H9 (cell line): ENCODE measurements at regions not wholly inside any gene's neighbourhood (a gene's known extent, or its start where the extent isn't known, plus 50 kb on each side); places are given as distances from the start of the nearest gene placed in this dataset.

Source experiments
- DNase-seq: peaks from one replicate; pipeline ENCODE4 v3.0.0-alpha.2; 2017
- H2AFZ ChIP-seq: one replicate; pipeline ENCODE4 v1.6.1; 2013; ENCODE audit warnings: mild to moderate bottlenecking, low read length, control low read depth, moderate library complexity
- H2AK5ac ChIP-seq: 2 replicates; pipeline ENCODE4 v1.6.1; 2013; ENCODE audit warnings: low read length, control low read depth, mixed read lengths; ENCODE audit not compliant: insufficient read length
- H2BK120ac ChIP-seq: one replicate; pipeline ENCODE4 v1.6.1; 2013; ENCODE audit warnings: low read depth, mild to moderate bottlenecking, low read length, control low read depth, inconsistent platforms; ENCODE audit not compliant: poor library complexity, severe bottlenecking
- H2BK12ac ChIP-seq: 2 replicates; pipeline ENCODE4 v1.6.1; 2013; ENCODE audit warnings: low read length, control low read depth, mixed read lengths, low read depth; ENCODE audit not compliant: insufficient read length
- H2BK15ac ChIP-seq: 2 replicates; pipeline ENCODE4 v1.6.1; 2013; ENCODE audit warnings: low read depth, low read length, control low read depth
- H2BK20ac ChIP-seq: one replicate; pipeline ENCODE4 v1.6.1; 2013; ENCODE audit warnings: low read depth, mild to moderate bottlenecking, low read length, control low read depth, inconsistent platforms; ENCODE audit not compliant: poor library complexity, severe bottlenecking
- H2BK5ac ChIP-seq: 2 replicates; pipeline ENCODE4 v1.6.1; 2013; ENCODE audit warnings: low read length, control low read depth, mixed read lengths; ENCODE audit not compliant: insufficient read length
- H3K14ac ChIP-seq: 2 replicates; pipeline ENCODE4 v1.6.1; 2013; ENCODE audit warnings: low read length, control low read depth; ENCODE audit not compliant: insufficient read depth
- H3K18ac ChIP-seq: 2 replicates; pipeline ENCODE4 v1.6.1; 2013; ENCODE audit warnings: low read depth, mild to moderate bottlenecking, mixed read lengths, low read length, control low read depth; ENCODE audit not compliant: insufficient read length
- H3K23ac ChIP-seq: 2 replicates; pipeline ENCODE4 v1.6.1; 2013; ENCODE audit warnings: low read length, control low read depth, mixed read lengths, low read depth; ENCODE audit not compliant: insufficient read length
- H3K23me2 ChIP-seq: 2 replicates; pipeline ENCODE4 v1.6.1; 2013; ENCODE audit warnings: low read depth, mild to moderate bottlenecking, mixed read lengths, low read length, control low read depth; ENCODE audit not compliant: insufficient read length, poor library complexity, severe bottlenecking
- H3K27ac ChIP-seq: 2 replicates; pipeline ENCODE4 v1.5.1; 2013; ENCODE audit warnings: low read length, control low read depth, mixed read lengths, low read depth; ENCODE audit not compliant: insufficient read length
- H3K27me3 ChIP-seq: 2 replicates; pipeline ENCODE4 v1.6.1; 2013; ENCODE audit warnings: low read length, control low read depth, inconsistent platforms; ENCODE audit not compliant: insufficient read depth
- H3K4ac ChIP-seq: 2 replicates; pipeline ENCODE4 v1.6.1; 2013; ENCODE audit warnings: low read depth, mild to moderate bottlenecking, control low read depth, inconsistent platforms, low read length, moderate library complexity
- H3K4me1 ChIP-seq: 2 replicates; pipeline ENCODE4 v1.6.1; 2013; ENCODE audit warnings: low read length, control low read depth, inconsistent platforms; ENCODE audit not compliant: insufficient read depth
- H3K4me2 ChIP-seq: 2 replicates; pipeline ENCODE4 v1.6.1; 2013; ENCODE audit warnings: low read length, control low read depth, mixed read lengths; ENCODE audit not compliant: insufficient read length, insufficient read depth
- H3K56ac ChIP-seq: 2 replicates; pipeline ENCODE4 v1.6.1; 2013; ENCODE audit warnings: low read depth, mild to moderate bottlenecking, mixed read lengths, low read length, control low read depth; ENCODE audit not compliant: insufficient read length
- H3K79me1 ChIP-seq: 2 replicates; pipeline ENCODE4 v1.6.1; 2013; ENCODE audit warnings: low read depth, mild to moderate bottlenecking, moderate library complexity, low read length, control low read depth, inconsistent platforms; ENCODE audit not compliant: insufficient read depth, poor library complexity, severe bottlenecking
- H3K79me2 ChIP-seq: 2 replicates; pipeline ENCODE4 v1.6.1; 2013; ENCODE audit warnings: low read length, control low read depth, inconsistent platforms; ENCODE audit not compliant: insufficient read depth
- H3K9ac ChIP-seq: 2 replicates; pipeline ENCODE4 v1.6.1; 2013; ENCODE audit warnings: low read length, control low read depth, mixed read lengths; ENCODE audit not compliant: insufficient read length; ENCODE audit errors: extremely low read depth
- H3K9me3 ChIP-seq: one replicate; pipeline ENCODE4 v1.6.1; 2013; ENCODE audit warnings: low read depth, low read length, inconsistent platforms; ENCODE audit not compliant: control insufficient read depth
- H3T11ph ChIP-seq: one replicate; pipeline ENCODE4 v1.6.1; 2013; ENCODE audit warnings: mild to moderate bottlenecking, low read length, control low read depth, inconsistent platforms
- H4K20me1 ChIP-seq: one replicate; pipeline ENCODE4 v1.6.1; 2013; ENCODE audit not compliant: control insufficient read depth, insufficient read length, insufficient read depth
- H4K5ac ChIP-seq: 2 replicates; pipeline ENCODE4 v1.6.1; 2013; ENCODE audit warnings: low read depth, mild to moderate bottlenecking, mixed read lengths, low read length, control low read depth; ENCODE audit not compliant: insufficient read length
- H4K8ac ChIP-seq: replicated peaks from 2 replicates; pipeline ENCODE4 v1.6.1; 2013; ENCODE audit warnings: low read length, control low read depth, mixed read lengths, low read depth; ENCODE audit not compliant: insufficient read length
- H4K91ac ChIP-seq: 2 replicates; pipeline ENCODE4 v1.6.1; 2013; ENCODE audit warnings: low read depth, mild to moderate bottlenecking, moderate library complexity, mixed read lengths, low read length, control low read depth; ENCODE audit not compliant: insufficient read length
- H3K27ac Mint-ChIP-seq, 3 experiments: 2 replicates in 2 of 3; 3 replicates in 1 of 3; pipeline ENCODE4 v1.8.0; 2020 to 2021; ENCODE audit warnings: mixed read lengths in 3 of 3, mild to moderate bottlenecking in 1 of 3, moderate library complexity in 1 of 3
- H3K27me3 Mint-ChIP-seq: 2 replicates; pipeline ENCODE4 v1.8.0; 2021; ENCODE audit warnings: low read depth, mild to moderate bottlenecking, moderate library complexity, mixed read lengths
- H3K36me3 Mint-ChIP-seq, 3 experiments: 2 replicates in 2 of 3; 3 replicates in 1 of 3; pipeline ENCODE4 v1.8.0; 2020 to 2021; ENCODE audit warnings: low read depth in 3 of 3, mixed read lengths in 3 of 3; ENCODE audit not compliant: insufficient read depth in 1 of 3
- H3K4me1 Mint-ChIP-seq, 2 experiments: 2 replicates each; pipeline ENCODE4 v1.8.0; 2020; ENCODE audit warnings: mixed read lengths in 2 of 2
- H3K4me3 Mint-ChIP-seq, 2 experiments: 2 replicates in 1 of 2; 3 replicates in 1 of 2; pipeline ENCODE4 v1.8.0; 2020 to 2021; ENCODE audit warnings: mild to moderate bottlenecking in 2 of 2, mixed read lengths in 2 of 2, moderate library complexity in 1 of 2
- H3K9me3 Mint-ChIP-seq, 2 experiments: 2 replicates in 1 of 2; 3 replicates in 1 of 2; pipeline ENCODE4 v1.8.0; 2020; ENCODE audit warnings: mild to moderate bottlenecking in 2 of 2, mixed read lengths in 2 of 2, moderate library complexity in 1 of 2
- WGBS: extraction: QIAGEN DNeasy Blood & Tissue Kit; methylation state at CpG from one replicate; pipeline ENCODE4 v1.1.7; 2013; ENCODE audit warnings: missing lambda C conversion rate, low lambda C conversion rate, mixed read lengths; ENCODE audit not compliant: insufficient read length; ENCODE audit errors: extremely low coverage; 5-methylcytosine and 5-hydroxymethylcytosine counted together
- TF ChIP-seq, protein P1 (sequence below): fragments of 200-600 bp; sonication (generic); conservative IDR thresholded peaks from 3 replicates; pipeline ENCODE4 v1.8.0; 2021; ENCODE audit warnings: antibody characterized with exemption, mild to moderate bottlenecking

DNA sequence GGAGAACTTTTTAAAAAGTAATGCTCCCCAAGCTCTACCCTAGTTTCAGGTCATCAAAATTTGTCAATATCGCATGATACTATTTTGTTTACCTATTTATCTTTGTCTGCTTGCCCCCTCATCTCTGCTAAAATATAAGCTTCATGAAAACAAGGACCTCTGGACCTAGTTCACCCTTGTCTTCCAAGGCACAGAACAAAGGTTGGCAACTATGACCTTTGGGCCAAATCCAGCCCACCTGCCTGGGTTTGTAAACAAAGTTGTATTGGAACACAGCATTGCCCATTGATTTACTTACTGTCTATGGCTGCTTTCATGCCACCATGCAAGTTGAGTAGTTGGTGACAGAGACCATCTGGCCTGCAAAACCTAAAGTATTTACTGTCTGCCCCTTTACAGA is 462.2 kb upstream of the SUCLG2 start:
- Histone ChIP-seq H3K4me1 (no peaks in the 10 kb centered on the region), H3T11ph (no peak overlapping the region), H4K5ac (no peak overlapping the region), H3K27me3 (no peaks in the 10 kb centered on the region), H3K9me3 (no peaks in the 10 kb centered on the region), H3K79me2 (no peaks in the 10 kb centered on the region), H2BK120ac (no peak overlapping the region), H2AK5ac (no peak overlapping the region), H3K79me1 (no peaks in the 10 kb centered on the region), H2AFZ (no peak overlapping the region), H3K56ac (no peak overlapping the region), H3K4ac (no peak overlapping the region), H2BK5ac (no peak overlapping the region), H3K9ac (no peak overlapping the region), H2BK12ac (no peak overlapping the region), H4K8ac (no peak overlapping the region), H4K91ac (no peak overlapping the region), H3K27ac (no peak overlapping the region), H3K4me2 (no peak overlapping the region), H4K20me1 (no peaks in the 10 kb centered on the region), H3K14ac (no peak overlapping the region), H2BK20ac (no peak overlapping the region), H3K18ac (no peak overlapping the region), H3K23me2 (no peaks in the 10 kb centered on the region), H2BK15ac (no peak overlapping the region), H3K23ac (no peak overlapping the region)
- no CpG with 5 or more reads among the region's 1 CpG for WGBS
- Mint-ChIP-seq H3K36me3 (no peaks in the 10 kb centered on the region), H3K4me3 (no peak overlapping the region), H3K27me3 (no peaks in the 10 kb centered on the region), H3K9me3 (no peaks in the 10 kb centered on the region), H3K4me1 (no peaks in the 10 kb centered on the region), H3K27ac (no peak overlapping the region)
- DNase-seq, result no peak
- TF ChIP-seq, protein P1, sequence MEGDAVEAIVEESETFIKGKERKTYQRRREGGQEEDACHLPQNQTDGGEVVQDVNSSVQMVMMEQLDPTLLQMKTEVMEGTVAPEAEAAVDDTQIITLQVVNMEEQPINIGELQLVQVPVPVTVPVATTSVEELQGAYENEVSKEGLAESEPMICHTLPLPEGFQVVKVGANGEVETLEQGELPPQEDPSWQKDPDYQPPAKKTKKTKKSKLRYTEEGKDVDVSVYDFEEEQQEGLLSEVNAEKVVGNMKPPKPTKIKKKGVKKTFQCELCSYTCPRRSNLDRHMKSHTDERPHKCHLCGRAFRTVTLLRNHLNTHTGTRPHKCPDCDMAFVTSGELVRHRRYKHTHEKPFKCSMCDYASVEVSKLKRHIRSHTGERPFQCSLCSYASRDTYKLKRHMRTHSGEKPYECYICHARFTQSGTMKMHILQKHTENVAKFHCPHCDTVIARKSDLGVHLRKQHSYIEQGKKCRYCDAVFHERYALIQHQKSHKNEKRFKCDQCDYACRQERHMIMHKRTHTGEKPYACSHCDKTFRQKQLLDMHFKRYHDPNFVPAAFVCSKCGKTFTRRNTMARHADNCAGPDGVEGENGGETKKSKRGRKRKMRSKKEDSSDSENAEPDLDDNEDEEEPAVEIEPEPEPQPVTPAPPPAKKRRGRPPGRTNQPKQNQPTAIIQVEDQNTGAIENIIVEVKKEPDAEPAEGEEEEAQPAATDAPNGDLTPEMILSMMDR, result no peak
